ENCODE measurements at regions not wholly inside any gene's neighbourhood (a gene's known extent, or its start where the extent isn't known, plus 50 kb on each side); places are given as distances from the start of the nearest gene placed in this dataset.
"Not testable (repeated sequence)": the region's sequence is repeated elsewhere in the genome, so short reads cannot be mapped to it uniquely, and the experiment has no call there.

GRCh38 chr12:131387281-131388163 lies 323.4 kb upstream of the SFSWAP start:
- Histone ChIP-seq H3K4me3 (ENCODE audit: low read depth, low read length) (no peak overlapping the region), H3K9me3 (ENCODE audit: severe bottlenecking) (no peaks in the 10 kb centered on the region), H3K27ac (no peak overlapping the region), H3K36me3 (no peaks in the 10 kb centered on the region), H3K27me3 (ENCODE audit: insufficient read depth, low read depth, severe bottlenecking) (no peaks in the 10 kb centered on the region)
- no peak for DNase-seq
- TF ChIP-seq CTCF (IDR thresholded peaks at IDR 0.05; ENCODE audit: low read depth, low read length) = no peak

GRCh38 chr12:131388164-131389053 lies 322.5 kb upstream of the SFSWAP start:
- not testable (repeated sequence) for H3K27me3 ChIP-seq (ENCODE audit: insufficient read depth, low read depth, severe bottlenecking); DNase-seq; H3K27ac ChIP-seq; H3K9me3 ChIP-seq (ENCODE audit: severe bottlenecking); H3K4me3 ChIP-seq (ENCODE audit: low read depth, low read length); H3K36me3 ChIP-seq

GRCh38 chr12:131389054-131390013 lies 321.6 kb upstream of the SFSWAP start:
- Histone ChIP-seq H3K27me3 (ENCODE audit: insufficient read depth, low read depth, severe bottlenecking) (no peaks in the 10 kb centered on the region), H3K9me3 (ENCODE audit: severe bottlenecking) (no peaks in the 10 kb centered on the region), H3K36me3 (no peaks in the 10 kb centered on the region), H3K27ac (no peak overlapping the region), H3K4me3 (ENCODE audit: low read depth, low read length) (no peak overlapping the region)
- DNase-seq = no peak
- no peak for TF ChIP-seq CTCF (IDR thresholded peaks at IDR 0.05; ENCODE audit: low read depth, low read length)

GRCh38 chr12:131390412-131391334 lies 320.2 kb upstream of the SFSWAP start:
- H3K27ac ChIP-seq = no peak overlapping the region
- no peak for DNase-seq
- H3K9me3 ChIP-seq (ENCODE audit: severe bottlenecking) = no peaks in the 10 kb centered on the region
- no peak for TF ChIP-seq CTCF (IDR thresholded peaks at IDR 0.05; ENCODE audit: low read depth, low read length)
- no peaks in the 10 kb centered on the region for H3K36me3 ChIP-seq
- no peaks in the 10 kb centered on the region for H3K27me3 ChIP-seq (ENCODE audit: insufficient read depth, low read depth, severe bottlenecking)
- no peak overlapping the region for H3K4me3 ChIP-seq (ENCODE audit: low read depth, low read length)

GRCh38 chr12:131391399-131391798 lies 319.5 kb upstream of the SFSWAP start:
- Histone ChIP-seq H3K4me3 (ENCODE audit: low read depth, low read length) (no peak overlapping the region), H3K36me3 (no peaks in the 10 kb centered on the region), H3K27ac (no peak overlapping the region), H3K27me3 (ENCODE audit: insufficient read depth, low read depth, severe bottlenecking) (no peaks in the 10 kb centered on the region), H3K9me3 (ENCODE audit: severe bottlenecking) (peaks cover 3% of the 10 kb centered on the region)
- TF ChIP-seq CTCF (IDR thresholded peaks at IDR 0.05; ENCODE audit: low read depth, low read length) = no peak
- no peak for DNase-seq

GRCh38 chr12:131394752-131395151 lies 316.1 kb upstream of the SFSWAP start:
- not testable (repeated sequence) for H3K36me3 ChIP-seq; H3K4me3 ChIP-seq (ENCODE audit: low read depth, low read length); H3K27ac ChIP-seq; H3K27me3 ChIP-seq (ENCODE audit: insufficient read depth, low read depth, severe bottlenecking); DNase-seq
- peaks cover 25% of the 10 kb centered on the region for H3K9me3 ChIP-seq (ENCODE audit: severe bottlenecking)

GRCh38 chr12:131395209-131395684 lies 315.6 kb upstream of the SFSWAP start:
- not testable (repeated sequence) for H3K4me3 ChIP-seq (ENCODE audit: low read depth, low read length); DNase-seq; H3K27me3 ChIP-seq (ENCODE audit: insufficient read depth, low read depth, severe bottlenecking); H3K27ac ChIP-seq; H3K36me3 ChIP-seq
- H3K9me3 ChIP-seq (ENCODE audit: severe bottlenecking) = peaks cover 25% of the 10 kb centered on the region
